Islet of Langerhans (tissue), 1 donor: ENCODE measurements at regions not wholly inside any gene's neighbourhood (a gene's known extent, or its start where the extent isn't known, plus 50 kb on each side); places are given as distances from the start of the nearest gene placed in this dataset.
"Not testable (repeated sequence)": the region's sequence is repeated elsewhere in the genome, so short reads cannot be mapped to it uniquely, and the experiment has no call there.

Experiments used
- FAIRE-seq: peaks from one replicate; lab custom pipeline; 2011; peaks lifted over from hg19 to GRCh38; lab: Jason Lieb, UNC

GRCh38 chr12:83323866-83324265, 637.2 kb downstream of the TMTC2 start:
- FAIRE-seq = no peak

- FAIRE-seq = no peak
Observed at GRCh38 chr12:83322809-83323208, 636.1 kb downstream of the TMTC2 start.

- FAIRE-seq = no peak
Observed at GRCh38 chr12:83321971-83322370, 635.3 kb downstream of the TMTC2 start.

- no peak for FAIRE-seq
Observed at GRCh38 chr12:83320350-83320749, 633.6 kb downstream of the TMTC2 start.

- no peak for FAIRE-seq
Observed at GRCh38 chr12:83318386-83319098, 631.8 kb downstream of the TMTC2 start.

- FAIRE-seq = no peak
Observed at GRCh38 chr12:83317595-83317994, 630.9 kb downstream of the TMTC2 start.

- FAIRE-seq = no peak
Observed at GRCh38 chr12:83313827-83314226, 627.1 kb downstream of the TMTC2 start.

- no peak for FAIRE-seq
Observed at GRCh38 chr12:83313322-83313721, 626.6 kb downstream of the TMTC2 start.

- no peak for FAIRE-seq
Observed at GRCh38 chr12:83276904-83277303, 590.2 kb downstream of the TMTC2 start.

GRCh38 chr12:83271201-83271600, 584.5 kb downstream of the TMTC2 start:
- no peak for FAIRE-seq

- FAIRE-seq = no peak
Observed at GRCh38 chr12:83265808-83266207, 579.1 kb downstream of the TMTC2 start.

GRCh38 chr12:83261998-83262397, 575.3 kb downstream of the TMTC2 start:
- no peak for FAIRE-seq

- not testable (repeated sequence) for FAIRE-seq
Observed at GRCh38 chr12:83260126-83260525, 573.4 kb downstream of the TMTC2 start.

GRCh38 chr12:83257726-83258125, 571.0 kb downstream of the TMTC2 start:
- no peak for FAIRE-seq

- no peak for FAIRE-seq
Observed at GRCh38 chr12:83256562-83256961, 569.9 kb downstream of the TMTC2 start.

- FAIRE-seq = no peak
Observed at GRCh38 chr12:83250866-83251265, 564.2 kb downstream of the TMTC2 start.

GRCh38 chr12:83245156-83245555, 558.5 kb downstream of the TMTC2 start:
- FAIRE-seq = no peak

GRCh38 chr12:83244001-83244400, 557.3 kb downstream of the TMTC2 start:
- FAIRE-seq = no peak

- FAIRE-seq = not testable (repeated sequence)
Observed at GRCh38 chr12:83233987-83234386, 547.3 kb downstream of the TMTC2 start.

- FAIRE-seq = not testable (repeated sequence)
Observed at GRCh38 chr12:83226960-83227359, 540.3 kb downstream of the TMTC2 start.

- no peak for FAIRE-seq
Observed at GRCh38 chr12:83225806-83226205, 539.1 kb downstream of the TMTC2 start.

GRCh38 chr12:83224012-83224411, 537.3 kb downstream of the TMTC2 start:
- FAIRE-seq = no peak

- FAIRE-seq = no peak
Observed at GRCh38 chr12:83220774-83221173, 534.1 kb downstream of the TMTC2 start.

GRCh38 chr12:83216230-83216629, 529.5 kb downstream of the TMTC2 start:
- FAIRE-seq = no peak

- FAIRE-seq = no peak
Observed at GRCh38 chr12:83214185-83214584, 527.5 kb downstream of the TMTC2 start.
